GM18505 (cell line): ENCODE measurements at regions not wholly inside any gene's neighbourhood (a gene's known extent, or its start where the extent isn't known, plus 50 kb on each side); places are given as distances from the start of the nearest gene placed in this dataset.

Experiments used
- ATAC-seq: cut with Tn5 transposase; IDR thresholded peaks from one replicate; pipeline ENCODE4 v1.9.1; 2021; ENCODE audit not compliant: unreplicated experiment
- POLR2A ChIP-seq: IDR thresholded peaks from 4 replicates; pipeline ENCODE4 v1.6.1; 2011; ENCODE audit warnings: borderline replicate concordance; ENCODE audit not compliant: insufficient read depth, insufficient read length; ENCODE audit errors: extremely low read depth

DNA sequence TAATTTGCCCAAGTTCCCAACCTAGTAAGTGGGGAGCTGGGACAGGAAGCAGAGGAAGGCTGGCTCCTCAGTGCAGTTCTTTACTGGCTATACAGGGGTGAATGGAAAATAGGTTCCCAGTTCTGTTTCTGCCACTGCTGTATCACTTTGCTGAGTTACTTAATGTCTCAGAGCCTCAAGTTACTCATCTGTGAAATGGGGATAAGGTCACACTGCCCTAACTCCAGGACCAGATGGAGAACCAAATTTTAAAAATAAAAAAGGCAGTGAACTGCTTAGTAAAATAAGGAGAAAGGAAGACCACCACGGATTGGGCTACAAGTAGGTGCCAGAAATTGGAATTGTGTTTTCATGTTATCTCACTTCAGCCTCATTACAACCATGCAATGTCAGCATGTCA is 147.8 kb downstream of the OMA1 start:
- no peak for TF ChIP-seq POLR2A
- ATAC-seq = no peak

DNA sequence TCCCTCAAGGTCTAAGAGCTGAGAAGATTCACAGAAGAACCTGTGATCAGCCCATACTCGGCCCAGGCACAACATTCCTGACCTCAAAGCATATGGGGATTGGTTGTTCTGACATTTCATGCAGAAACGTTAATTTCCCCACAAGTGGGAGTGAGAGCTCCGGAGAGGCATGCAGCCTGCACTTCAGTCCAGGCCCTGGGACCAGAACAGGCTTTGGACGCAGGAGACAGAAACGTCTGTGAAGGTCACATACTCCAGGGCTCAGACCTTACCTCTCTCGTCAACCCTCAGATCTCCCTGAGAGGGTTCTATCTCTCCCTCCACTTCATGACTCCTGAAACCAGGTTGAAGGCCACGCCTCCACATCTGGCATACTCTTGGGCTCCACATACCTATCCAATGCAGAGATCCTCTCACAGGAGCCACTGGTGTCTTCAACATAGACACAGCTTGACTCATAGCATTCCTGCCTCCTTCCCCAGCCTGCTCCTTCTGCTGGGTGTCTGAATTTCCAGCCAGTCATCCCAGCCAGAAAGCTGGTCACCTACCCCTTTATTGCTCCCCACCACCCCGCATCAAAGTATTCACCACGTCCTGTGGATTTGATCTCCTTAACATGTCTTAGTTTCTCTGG is 149.2 kb downstream of the OMA1 start:
- ATAC-seq = no peak
- TF ChIP-seq POLR2A = no peak

DNA sequence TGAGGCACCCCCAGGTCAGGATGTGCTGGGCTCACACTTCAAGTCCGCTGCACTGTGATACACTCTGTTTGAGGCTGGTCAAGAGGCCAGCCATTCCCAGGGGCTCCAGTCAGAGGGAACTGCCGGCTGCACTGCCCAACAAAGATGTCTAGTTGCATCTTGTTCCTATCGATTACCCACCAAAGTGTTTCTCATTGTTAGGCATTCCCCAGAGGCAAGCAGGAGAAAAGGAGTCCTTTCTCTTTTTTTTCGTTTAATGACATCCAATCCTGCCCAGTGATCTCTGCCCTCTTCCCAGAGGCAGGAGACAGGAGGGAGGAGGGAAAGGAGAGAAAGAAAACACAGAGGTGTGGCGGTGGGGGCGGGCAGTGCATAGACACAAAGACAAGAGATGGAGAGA is 150.4 kb downstream of the OMA1 start:
- ATAC-seq = no peak

DNA sequence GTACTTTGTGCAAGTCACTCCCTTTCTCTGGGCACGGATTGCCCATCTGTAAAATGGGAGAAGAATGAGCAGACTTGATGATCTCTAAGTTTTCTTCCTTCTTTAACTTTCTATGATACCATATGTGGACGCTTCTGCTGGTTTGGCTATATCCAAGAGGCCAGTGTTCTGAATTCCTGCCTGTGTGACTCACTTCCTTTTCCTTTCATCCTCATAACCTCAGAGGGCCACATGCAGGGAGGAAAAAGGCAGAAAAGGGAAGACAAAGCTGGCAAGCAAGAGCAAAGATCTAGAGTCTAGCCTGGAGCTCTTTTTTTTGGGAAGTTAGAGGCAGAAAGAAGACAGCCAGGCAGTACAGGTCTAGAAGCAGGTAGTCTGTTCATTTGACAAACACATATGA is 151.2 kb downstream of the OMA1 start:
- no peak for TF ChIP-seq POLR2A

More for the DNA sequence above, 150.4 kb downstream of the OMA1 start:
- TF ChIP-seq POLR2A = no peak

DNA sequence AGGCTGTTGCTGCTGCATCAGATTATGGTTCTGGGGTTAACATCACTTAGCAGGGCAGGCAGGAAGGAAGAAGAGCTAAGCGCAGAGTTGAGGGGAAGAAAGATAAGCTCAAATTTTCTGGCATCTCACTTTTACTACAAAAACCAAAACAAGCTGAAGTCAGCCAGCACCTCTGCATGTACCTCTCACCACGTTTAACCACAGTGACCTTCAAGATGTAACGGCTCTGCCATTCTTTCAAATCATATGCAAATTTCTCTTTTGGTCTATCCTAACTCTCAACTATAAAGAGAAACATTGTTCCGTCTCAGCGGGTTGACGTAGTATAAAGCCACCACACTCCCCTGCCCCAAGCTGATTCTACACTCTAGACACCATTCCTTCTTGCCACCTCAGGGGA is 154.4 kb downstream of the OMA1 start:
- no peak for TF ChIP-seq POLR2A
- no peak for ATAC-seq

More for the DNA sequence above, 151.2 kb downstream of the OMA1 start:
- no peak for ATAC-seq

DNA sequence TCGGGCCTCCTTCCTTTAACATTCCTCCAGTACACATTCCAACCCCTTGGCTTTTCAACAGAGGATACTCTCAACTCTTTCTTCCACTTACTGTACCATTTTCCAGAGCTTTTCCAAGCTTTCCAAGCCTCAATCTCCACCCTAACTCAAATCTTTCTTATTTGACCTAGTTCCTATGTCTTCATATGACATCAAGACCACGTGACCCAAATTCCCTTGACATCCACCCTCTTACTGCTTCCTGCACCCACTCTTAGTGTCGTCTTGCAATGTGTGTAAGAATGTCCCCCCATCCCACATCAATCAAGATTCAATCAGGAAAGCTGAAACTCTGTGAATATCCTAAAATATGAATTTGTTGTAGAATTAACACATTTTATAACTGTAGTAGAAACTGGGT is 155.0 kb downstream of the OMA1 start:
- no peak for ATAC-seq
- no peak for TF ChIP-seq POLR2A

DNA sequence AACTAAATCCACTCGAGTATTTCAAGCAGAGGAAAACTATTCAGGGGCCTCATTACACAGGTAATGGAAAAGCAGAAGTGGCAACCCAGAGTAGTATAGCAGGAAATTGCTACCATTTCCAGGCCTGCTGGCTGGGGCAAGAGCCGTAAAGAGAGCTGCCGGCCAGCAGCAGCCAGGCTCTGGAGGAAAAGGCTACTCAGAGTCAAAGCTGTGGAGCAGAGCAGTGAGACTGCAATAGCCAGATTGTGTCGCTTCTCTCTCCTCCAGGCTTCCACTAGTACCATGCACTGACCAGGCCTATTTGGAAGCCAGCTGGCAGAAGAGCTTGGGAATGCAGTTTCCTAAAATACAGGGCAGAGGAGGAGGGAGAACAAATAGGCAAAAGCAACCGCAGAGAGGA is 155.5 kb downstream of the OMA1 start:
- no peak for ATAC-seq
- no peak for TF ChIP-seq POLR2A

DNA sequence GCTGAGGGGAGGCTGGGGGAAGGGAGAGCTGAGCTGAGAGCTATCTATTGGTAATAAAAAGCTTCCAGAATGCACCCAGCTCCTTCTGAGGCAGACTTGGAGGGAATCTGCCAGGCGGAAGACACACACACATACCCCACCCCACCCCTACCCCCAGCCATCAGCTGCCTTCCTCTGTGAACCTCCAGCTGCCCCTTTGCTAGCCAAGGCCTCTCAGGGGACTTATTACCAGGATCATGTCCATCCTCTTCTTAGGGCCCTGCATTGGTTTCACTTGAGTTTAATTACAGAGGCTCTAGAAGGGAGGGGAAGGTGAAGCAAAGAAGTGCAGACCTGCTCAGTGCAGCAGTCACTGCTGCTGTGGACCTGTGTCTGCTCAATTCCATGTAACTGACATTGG is 156.4 kb downstream of the OMA1 start:
- TF ChIP-seq POLR2A = no peak
- ATAC-seq = no peak

DNA sequence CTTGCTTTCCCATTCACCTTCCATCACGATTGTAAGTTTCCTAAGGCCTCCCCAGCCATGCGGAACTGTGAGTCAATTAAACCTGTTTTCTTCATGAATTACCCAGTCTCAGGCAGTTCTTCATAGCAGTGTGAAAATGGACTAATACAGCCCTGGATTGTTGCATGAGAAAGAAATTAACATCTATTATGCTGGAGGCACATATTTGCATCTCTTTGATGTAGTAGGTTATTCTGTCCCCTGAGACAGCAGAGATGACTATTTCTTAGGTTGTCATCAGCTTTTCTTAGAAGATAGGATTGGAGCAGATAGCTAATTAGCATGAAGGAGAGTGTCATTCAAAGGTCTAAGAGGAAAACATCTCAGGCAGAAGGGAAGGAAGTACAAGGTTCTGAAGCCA is 166.2 kb downstream of the OMA1 start:
- no peak for TF ChIP-seq POLR2A
- ATAC-seq = no peak

DNA sequence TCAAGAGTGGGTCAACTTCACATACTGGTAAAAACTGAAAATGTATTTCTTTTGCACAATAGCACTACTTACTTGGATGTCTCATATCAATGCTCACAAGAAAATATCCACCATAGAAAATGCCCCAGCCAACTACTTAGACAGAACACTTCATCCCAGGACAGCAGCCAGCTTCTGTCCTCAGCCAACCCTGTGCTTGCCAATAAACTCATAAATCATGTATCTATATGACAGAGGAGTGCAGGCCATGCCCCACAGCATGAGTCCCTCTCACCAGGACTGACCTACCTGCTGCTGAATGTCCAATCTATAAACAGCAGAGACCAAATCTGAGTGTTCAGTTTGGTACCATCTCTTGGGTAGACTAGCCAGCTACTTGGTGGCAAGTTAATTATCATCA is 179.3 kb downstream of the OMA1 start:
- no peak for TF ChIP-seq POLR2A
- ATAC-seq = no peak

DNA sequence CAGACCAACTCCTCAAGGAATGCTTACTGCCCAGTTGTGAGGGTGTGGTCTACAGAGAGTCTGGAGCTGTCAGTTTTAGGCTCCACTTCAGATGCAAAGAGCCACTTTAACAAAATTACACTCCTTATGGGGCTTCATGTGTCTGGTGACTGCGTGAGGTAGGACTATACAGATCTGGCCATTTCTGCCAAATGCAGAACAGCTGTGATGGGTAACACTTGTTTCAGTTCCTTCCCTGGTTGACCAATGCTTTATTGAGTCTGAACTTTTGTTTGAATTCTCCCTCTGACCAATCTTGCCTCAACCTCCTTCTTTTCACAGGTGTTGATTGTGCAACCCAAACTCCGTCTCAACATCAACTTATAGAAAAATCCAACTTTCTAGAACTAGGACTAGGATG is 181.2 kb downstream of the OMA1 start:
- no peak for ATAC-seq
- TF ChIP-seq POLR2A = no peak

DNA sequence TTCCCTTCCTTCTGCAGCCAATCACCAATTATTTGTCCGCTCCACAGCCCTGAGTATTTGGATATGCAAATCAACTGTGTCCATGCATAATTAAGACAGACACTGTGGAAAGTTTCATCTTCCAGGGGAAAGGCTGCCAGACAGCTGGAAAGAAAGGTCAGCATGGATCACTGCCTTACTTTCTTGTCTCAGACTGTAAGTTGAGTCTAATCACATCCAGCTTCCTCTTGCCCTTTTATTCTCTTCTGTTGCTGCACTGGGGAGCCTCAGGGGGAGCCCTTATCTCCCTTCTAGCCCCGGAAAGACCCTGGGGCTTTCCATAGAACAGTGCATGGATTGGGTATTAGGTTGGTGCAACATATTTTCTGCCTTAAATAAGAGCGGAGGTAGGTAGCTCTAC is 182.9 kb downstream of the OMA1 start:
- no peak for ATAC-seq
- TF ChIP-seq POLR2A = no peak

DNA sequence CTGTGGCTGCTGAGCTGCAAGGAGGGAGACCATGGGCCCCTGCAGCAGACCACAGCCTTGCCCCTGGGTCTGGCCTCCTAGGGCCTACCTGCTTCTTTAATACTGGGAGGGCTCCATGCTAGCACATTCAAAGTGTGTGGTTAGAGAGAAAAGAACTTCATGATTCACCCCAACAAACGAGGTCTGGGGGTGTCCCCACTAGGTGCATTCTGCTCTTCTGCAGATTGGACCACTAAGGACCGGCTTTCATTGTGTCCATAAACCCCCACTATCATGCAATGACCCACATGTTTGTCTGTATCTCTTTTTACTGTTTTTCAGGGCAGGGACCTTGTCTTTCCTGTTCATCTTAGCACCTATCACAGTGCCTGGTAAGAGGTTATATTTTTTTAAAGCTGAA is 185.4 kb downstream of the OMA1 start:
- TF ChIP-seq POLR2A = no peak
- ATAC-seq = no peak

DNA sequence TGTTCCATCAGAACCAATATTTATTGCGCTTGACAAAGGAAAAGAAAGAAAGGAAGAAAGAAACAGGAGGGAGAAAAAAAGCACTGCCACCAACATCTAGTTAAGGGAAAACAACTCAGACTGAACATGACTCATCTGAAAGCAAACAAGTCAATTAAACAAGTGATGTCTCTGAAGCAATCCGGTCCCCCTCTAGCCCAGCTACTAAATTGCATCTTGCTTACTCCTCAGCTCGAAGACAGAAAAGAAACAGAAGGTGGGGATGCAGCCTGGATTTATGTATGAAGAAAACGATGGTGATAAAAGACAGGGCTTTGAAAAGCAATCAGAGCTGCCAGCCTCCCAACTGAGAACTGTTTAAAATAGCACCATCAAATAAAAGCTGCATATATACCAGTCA is 188.2 kb downstream of the OMA1 start:
- ATAC-seq = no peak
- TF ChIP-seq POLR2A = no peak

DNA sequence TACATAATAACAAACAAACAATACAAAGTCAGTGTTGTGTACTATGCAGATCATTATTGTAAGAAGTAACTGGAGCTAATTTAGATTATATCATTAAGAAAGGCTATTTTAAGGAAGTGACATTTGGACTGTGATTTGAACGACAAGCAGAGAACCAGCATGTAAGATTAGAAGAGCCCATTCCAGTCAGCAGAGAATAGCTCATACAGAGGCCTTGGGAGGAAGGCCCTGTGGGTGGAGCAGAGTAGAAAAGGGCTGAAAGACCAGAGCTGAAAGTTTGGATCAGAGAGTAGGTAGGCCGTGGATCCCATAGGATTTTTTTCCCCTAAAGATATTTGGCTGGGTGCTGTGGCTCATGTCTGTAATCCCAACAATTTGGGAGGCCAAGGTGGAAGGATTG is 190.1 kb downstream of the OMA1 start:
- no peak for TF ChIP-seq POLR2A
- ATAC-seq = no peak
